ENCODE measurements at regions not wholly inside any gene's neighbourhood (a gene's known extent, or its start where the extent isn't known, plus 50 kb on each side); places are given as distances from the start of the nearest gene placed in this dataset.

- TF ChIP-seq, protein P1, sequence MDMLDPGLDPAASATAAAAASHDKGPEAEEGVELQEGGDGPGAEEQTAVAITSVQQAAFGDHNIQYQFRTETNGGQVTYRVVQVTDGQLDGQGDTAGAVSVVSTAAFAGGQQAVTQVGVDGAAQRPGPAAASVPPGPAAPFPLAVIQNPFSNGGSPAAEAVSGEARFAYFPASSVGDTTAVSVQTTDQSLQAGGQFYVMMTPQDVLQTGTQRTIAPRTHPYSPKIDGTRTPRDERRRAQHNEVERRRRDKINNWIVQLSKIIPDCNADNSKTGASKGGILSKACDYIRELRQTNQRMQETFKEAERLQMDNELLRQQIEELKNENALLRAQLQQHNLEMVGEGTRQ (IDR thresholded peaks at IDR 0.05), result no peak
- no peak for TF ChIP-seq RAD21 (conservative IDR thresholded peaks at IDR 0.05 in 1 of 2, IDR thresholded peaks at IDR 0.05 in 1 of 2)
- TF ChIP-seq SMC3 (IDR thresholded peaks at IDR 0.05), result no peak
- TF ChIP-seq, protein P2, sequence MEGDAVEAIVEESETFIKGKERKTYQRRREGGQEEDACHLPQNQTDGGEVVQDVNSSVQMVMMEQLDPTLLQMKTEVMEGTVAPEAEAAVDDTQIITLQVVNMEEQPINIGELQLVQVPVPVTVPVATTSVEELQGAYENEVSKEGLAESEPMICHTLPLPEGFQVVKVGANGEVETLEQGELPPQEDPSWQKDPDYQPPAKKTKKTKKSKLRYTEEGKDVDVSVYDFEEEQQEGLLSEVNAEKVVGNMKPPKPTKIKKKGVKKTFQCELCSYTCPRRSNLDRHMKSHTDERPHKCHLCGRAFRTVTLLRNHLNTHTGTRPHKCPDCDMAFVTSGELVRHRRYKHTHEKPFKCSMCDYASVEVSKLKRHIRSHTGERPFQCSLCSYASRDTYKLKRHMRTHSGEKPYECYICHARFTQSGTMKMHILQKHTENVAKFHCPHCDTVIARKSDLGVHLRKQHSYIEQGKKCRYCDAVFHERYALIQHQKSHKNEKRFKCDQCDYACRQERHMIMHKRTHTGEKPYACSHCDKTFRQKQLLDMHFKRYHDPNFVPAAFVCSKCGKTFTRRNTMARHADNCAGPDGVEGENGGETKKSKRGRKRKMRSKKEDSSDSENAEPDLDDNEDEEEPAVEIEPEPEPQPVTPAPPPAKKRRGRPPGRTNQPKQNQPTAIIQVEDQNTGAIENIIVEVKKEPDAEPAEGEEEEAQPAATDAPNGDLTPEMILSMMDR (IDR thresholded peaks at IDR 0.05), result no peak
- TF ChIP-seq, protein P3, sequence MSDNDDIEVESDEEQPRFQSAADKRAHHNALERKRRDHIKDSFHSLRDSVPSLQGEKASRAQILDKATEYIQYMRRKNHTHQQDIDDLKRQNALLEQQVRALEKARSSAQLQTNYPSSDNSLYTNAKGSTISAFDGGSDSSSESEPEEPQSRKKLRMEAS (IDR thresholded peaks at IDR 0.05), result no peak
- TF ChIP-seq POLR2A (IDR thresholded peaks at IDR 0.05; ENCODE audit: low read length), result no peak
- TF ChIP-seq TP53 (CRISPR knock-in tag; IDR thresholded peaks at IDR 0.05), result no peak
- no peak for TF ChIP-seq RCOR1 (IDR thresholded peaks at IDR 0.05; ENCODE audit: low read depth, low read length)
- no peak for TF ChIP-seq ZFP36 (IDR thresholded peaks at IDR 0.05; ENCODE audit: borderline replicate concordance, partially characterized antibody)
- no peak for TF ChIP-seq SREBF2 (IDR thresholded peaks at IDR 0.05)
- TF ChIP-seq EP300 (IDR thresholded peaks at IDR 0.05), result no peak
Observed at GRCh38 chr4:11596989-11597388, 168.3 kb upstream of the HS3ST1 start.
